Esophagus muscularis mucosa (tissue), 4 donors: ENCODE measurements at regions not wholly inside any gene's neighbourhood (a gene's known extent, or its start where the extent isn't known, plus 50 kb on each side); places are given as distances from the start of the nearest gene placed in this dataset.
"Not testable (repeated sequence)": the region's sequence is repeated elsewhere in the genome, so short reads cannot be mapped to it uniquely, and the experiment has no call there.

Experiments
- DNase-seq: peaks from one replicate; pipeline ENCODE4 v3.0.0-alpha.2; 2017; ENCODE audit errors: extremely low spot score
- H3K27ac ChIP-seq, 4 donors: fragments of 200-600 bp; sonication (generic); replicated peaks in 1 of 4; 1 replicate in 3 of 4; 2 replicates in 1 of 4; pipeline ENCODE4 v1.5.1; 2016 to 2019; ENCODE audit warnings: mild to moderate bottlenecking in 1 of 4
- H3K27me3 ChIP-seq, 4 donors: fragments of 200-600 bp; sonication (generic); one replicate each; pipeline versions ENCODE4 v1.5.1 to v1.6.0; 2016 to 2019
- H3K36me3 ChIP-seq, 4 donors: fragments of 200-600 bp; sonication (generic); one replicate each; pipeline ENCODE4 v1.5.1; 2016 to 2019
- H3K4me1 ChIP-seq, 4 donors: fragments of 200-600 bp; sonication (generic); one replicate each; pipeline ENCODE4 v1.5.1; 2016 to 2019
- H3K4me3 ChIP-seq, 4 donors: fragments of 200-600 bp; sonication (generic); 1 replicate in 2 of 4; 2 replicates in 2 of 4; pipeline ENCODE4 v1.5.1; 2016 to 2019; ENCODE audit warnings: mild to moderate bottlenecking in 4 of 4, moderate library complexity in 1 of 4
- H3K9me3 ChIP-seq, 4 donors: fragments of 200-600 bp; sonication (generic); 1 replicate in 3 of 4; 2 replicates in 1 of 4; pipeline ENCODE4 v1.5.1; 2016 to 2019
- EP300 ChIP-seq: sonication (generic); formaldehyde crosslinking; IDR thresholded peaks from one replicate; pipeline ENCODE4 v1.6.1; 2017; ENCODE audit warnings: antibody characterized with exemption
- POLR2A ChIP-seq: fragments of 450-650 bp; IDR thresholded peaks from one replicate; pipeline ENCODE4 v1.6.1; 2017; ENCODE audit warnings: antibody characterized with exemption, moderate library complexity, mild to moderate bottlenecking, low read depth
- POLR2AphosphoS5 ChIP-seq, 2 donors: sonication (generic); formaldehyde crosslinking; IDR thresholded peaks; one replicate each; pipeline ENCODE4 v1.6.1; 2017; ENCODE audit warnings: antibody characterized with exemption in 2 of 2
- WGBS: methylation state at CpG from one replicate; pipeline ENCODE4 v1.1.5; 2018; 5-methylcytosine and 5-hydroxymethylcytosine counted together
- intact Hi-C: fragments of 100-400 bp; cut with DNase I; formaldehyde crosslinking; loops from one replicate; pipeline ENCODE4 v1.15.1; 2023
- TF ChIP-seq, protein P1 (sequence below), 3 experiments: fragments of 200-600 bp in 2 of 3; fragments of 450-650 bp in 1 of 3; sonication (generic) in 2 of 3; IDR thresholded peaks; one replicate each; pipeline ENCODE4 v1.5.1; 2017 to 2019; ENCODE audit warnings: antibody characterized with exemption in 3 of 3, mild to moderate bottlenecking in 2 of 3, moderate library complexity in 1 of 3

DNA sequence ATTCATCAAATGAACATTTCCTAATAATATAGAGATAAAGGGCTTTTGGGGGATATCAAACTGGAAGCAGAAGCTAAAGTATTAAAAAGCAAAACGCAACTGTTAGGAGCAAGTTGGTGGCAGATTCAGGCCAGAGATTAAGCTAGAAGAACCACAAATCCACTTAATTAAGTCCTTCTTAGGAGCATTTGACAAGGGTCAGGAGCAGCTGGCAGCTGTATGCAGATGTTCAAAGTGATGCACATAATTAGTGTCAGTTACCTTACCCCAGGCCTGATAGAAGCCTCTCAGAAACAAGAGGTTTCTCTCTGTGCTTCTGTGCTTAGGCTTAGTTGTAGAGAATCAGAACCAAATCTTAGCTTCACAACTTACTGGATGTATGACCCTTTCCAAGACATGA, 546.5 kb upstream of the ANO5 start:
- intact Hi-C loops = no loop called here
- Histone ChIP-seq H3K27me3 (no peaks in the 10 kb centered on the region), H3K27ac (no peak overlapping the region), H3K4me1 (no peaks in the 10 kb centered on the region), H3K4me3 (no peak overlapping the region), H3K9me3 (no peaks in the 10 kb centered on the region), H3K36me3 (no peaks in the 10 kb centered on the region)
- WGBS = 73% methylated on average over 1 of the region's 1 CpG
- TF ChIP-seq EP300 (no peak), POLR2A (no peak), POLR2AphosphoS5 (IDR thresholded peaks at IDR 0.05) (no peak)
- TF ChIP-seq, protein P1, sequence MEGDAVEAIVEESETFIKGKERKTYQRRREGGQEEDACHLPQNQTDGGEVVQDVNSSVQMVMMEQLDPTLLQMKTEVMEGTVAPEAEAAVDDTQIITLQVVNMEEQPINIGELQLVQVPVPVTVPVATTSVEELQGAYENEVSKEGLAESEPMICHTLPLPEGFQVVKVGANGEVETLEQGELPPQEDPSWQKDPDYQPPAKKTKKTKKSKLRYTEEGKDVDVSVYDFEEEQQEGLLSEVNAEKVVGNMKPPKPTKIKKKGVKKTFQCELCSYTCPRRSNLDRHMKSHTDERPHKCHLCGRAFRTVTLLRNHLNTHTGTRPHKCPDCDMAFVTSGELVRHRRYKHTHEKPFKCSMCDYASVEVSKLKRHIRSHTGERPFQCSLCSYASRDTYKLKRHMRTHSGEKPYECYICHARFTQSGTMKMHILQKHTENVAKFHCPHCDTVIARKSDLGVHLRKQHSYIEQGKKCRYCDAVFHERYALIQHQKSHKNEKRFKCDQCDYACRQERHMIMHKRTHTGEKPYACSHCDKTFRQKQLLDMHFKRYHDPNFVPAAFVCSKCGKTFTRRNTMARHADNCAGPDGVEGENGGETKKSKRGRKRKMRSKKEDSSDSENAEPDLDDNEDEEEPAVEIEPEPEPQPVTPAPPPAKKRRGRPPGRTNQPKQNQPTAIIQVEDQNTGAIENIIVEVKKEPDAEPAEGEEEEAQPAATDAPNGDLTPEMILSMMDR (IDR thresholded peaks at IDR 0.05) = no peak
- no peak for DNase-seq

DNA sequence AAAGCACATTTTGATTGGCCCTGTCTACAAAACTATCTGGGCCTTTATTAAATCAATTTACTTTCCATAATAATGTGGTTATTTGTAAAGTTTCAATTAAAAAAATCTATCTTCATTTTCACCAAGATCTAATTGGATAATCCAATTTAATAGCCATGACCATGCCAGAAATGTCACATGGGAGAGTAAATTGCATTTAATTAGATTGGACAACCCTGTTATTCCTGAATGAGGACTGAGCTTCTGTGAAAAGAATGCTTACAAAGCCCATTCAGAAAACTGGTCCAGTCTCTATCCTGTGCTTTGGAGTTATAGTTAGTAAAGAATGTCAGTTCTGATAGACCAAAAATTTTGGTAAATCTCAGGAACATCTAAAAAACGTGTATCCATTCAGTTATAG, 541.9 kb upstream of the ANO5 start:
- Histone ChIP-seq H3K27me3 (no peaks in the 10 kb centered on the region), H3K36me3 (no peaks in the 10 kb centered on the region), H3K9me3 (no peaks in the 10 kb centered on the region), H3K27ac (no peak overlapping the region), H3K4me1 (no peaks in the 10 kb centered on the region), H3K4me3 (no peak overlapping the region)
- intact Hi-C loops = no loop called here
- TF ChIP-seq POLR2AphosphoS5 (IDR thresholded peaks at IDR 0.05) (no peak), POLR2A (no peak), EP300 (no peak)
- TF ChIP-seq, protein P1 (IDR thresholded peaks at IDR 0.05) = no peak
- DNase-seq = no peak
- 40% methylated on average over 1 of the region's 1 CpG for WGBS

DNA sequence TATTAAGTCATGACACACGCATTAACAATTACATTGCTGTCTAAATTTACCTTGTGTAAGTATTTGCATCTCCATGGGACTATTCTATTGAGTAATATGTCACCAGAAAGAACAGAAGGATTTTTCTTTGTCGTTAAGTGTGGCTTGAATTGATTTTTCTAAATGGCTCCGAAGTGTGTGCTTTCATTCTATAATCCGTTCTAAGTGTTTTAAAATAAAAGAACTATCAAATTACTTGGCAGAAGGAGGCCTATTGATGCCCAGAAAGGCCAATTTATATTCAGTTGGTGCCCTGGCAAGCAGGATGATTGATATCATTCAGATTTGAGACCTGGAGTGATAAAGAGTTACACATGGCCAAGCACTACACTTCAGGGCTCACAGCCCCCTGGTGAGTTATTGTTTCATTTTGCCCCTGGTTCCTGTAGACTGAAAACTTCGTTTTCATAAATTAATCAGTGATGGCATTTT, 538.9 kb upstream of the ANO5 start:
- Histone ChIP-seq H3K4me1 (no peaks in the 10 kb centered on the region), H3K27ac (no peak overlapping the region), H3K4me3 (no peak overlapping the region), H3K36me3 (no peaks in the 10 kb centered on the region), H3K27me3 (no peaks in the 10 kb centered on the region), H3K9me3 (no peaks in the 10 kb centered on the region)
- TF ChIP-seq, protein P1 (IDR thresholded peaks at IDR 0.05) = no peak
- no peak for TF ChIP-seq EP300
- no peak for TF ChIP-seq POLR2A
- TF ChIP-seq POLR2AphosphoS5 (IDR thresholded peaks at IDR 0.05) = no peak
- intact Hi-C loops = no loop called here
- DNase-seq = no peak
- WGBS = 65% methylated on average over 5 of the region's 5 CpGs

DNA sequence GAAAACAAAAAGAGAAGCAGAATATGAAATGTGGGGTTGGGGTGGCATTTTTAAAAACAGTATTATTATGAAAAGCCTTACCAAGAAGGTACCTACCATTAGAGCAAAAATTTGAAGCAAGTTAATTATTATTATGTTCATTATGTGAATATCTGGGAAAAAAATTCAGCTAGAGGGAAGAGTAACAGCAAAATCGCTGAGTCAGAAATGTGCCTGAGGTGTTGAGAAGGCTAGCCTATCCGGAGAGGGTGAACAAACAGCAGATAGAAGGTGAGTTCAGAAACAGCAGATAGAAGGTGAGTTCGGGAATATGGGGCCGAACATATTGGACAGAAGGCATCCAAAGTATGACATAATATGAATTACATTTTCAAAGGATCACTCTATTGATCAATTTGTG, 536.8 kb upstream of the ANO5 start:
- TF ChIP-seq, protein P1 (IDR thresholded peaks at IDR 0.05) = no peak
- TF ChIP-seq EP300 (no peak), POLR2A (no peak), POLR2AphosphoS5 (IDR thresholded peaks at IDR 0.05) (no peak)
- 91% methylated on average over 4 of the region's 4 CpGs for WGBS
- H3K27ac ChIP-seq = no peak overlapping the region
- no peak overlapping the region for H3K4me3 ChIP-seq
- H3K9me3 ChIP-seq = no peaks in the 10 kb centered on the region
- no peaks in the 10 kb centered on the region for H3K4me1 ChIP-seq
- intact Hi-C loops = no loop called here
- no peaks in the 10 kb centered on the region for H3K27me3 ChIP-seq
- H3K36me3 ChIP-seq = no peaks in the 10 kb centered on the region
- no peak for DNase-seq

DNA sequence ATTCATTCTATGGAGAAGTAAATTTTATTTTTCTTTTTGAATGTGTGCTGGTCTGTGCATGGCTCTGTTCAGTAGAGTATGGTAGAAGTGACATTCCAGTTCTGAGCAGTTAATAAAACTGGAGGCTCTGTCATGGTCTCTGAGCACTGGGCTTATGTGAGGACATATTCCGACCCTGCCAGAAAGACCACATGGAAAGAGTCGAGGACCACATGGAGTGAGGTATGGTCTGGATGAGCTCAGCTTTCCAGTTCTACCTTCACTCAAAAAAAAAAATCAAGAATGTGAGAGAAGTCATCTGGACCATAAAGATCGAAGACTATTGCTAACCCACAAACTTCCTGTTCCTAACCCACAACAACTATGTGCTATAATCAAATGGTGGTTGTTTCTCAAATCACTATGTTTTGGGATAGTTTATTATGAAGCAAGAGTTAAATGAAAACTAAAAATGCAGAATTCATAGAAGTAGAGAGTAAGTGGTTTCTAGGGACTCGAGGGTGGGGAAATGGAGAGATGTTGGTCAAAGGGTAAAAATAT, 534.2 kb upstream of the ANO5 start:
- WGBS = 71% methylated on average over 4 of the region's 4 CpGs
- Histone ChIP-seq H3K36me3 (no peaks in the 10 kb centered on the region), H3K27ac (no peak overlapping the region), H3K4me3 (no peak overlapping the region), H3K27me3 (no peaks in the 10 kb centered on the region), H3K9me3 (no peaks in the 10 kb centered on the region), H3K4me1 (no peaks in the 10 kb centered on the region)
- no peak for TF ChIP-seq POLR2A
- TF ChIP-seq EP300 = no peak
- TF ChIP-seq, protein P1 (IDR thresholded peaks at IDR 0.05) = no peak
- TF ChIP-seq POLR2AphosphoS5 (IDR thresholded peaks at IDR 0.05) = no peak
- no peak for DNase-seq
- intact Hi-C loops = no loop called here

DNA sequence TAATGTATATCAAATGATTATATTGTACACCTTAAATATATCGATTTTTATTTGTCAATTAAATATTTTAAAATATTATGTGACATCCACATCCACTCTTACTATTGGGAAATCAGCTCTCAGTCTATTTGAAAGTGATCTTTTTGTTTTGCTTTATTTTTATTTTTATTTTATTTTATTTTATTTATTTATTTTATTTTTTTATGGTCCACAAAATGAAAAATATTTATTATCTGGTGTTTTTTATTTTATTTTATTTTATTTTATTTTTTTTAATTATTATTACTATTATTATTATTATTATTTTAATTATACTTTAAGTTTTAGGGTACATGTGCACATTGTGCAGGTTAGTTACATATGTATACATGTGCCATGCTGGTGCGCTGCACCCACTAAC, 533.5 kb upstream of the ANO5 start:
- H3K4me3 ChIP-seq, DNase-seq, intact Hi-C loops, H3K4me1 ChIP-seq, H3K27ac ChIP-seq, H3K36me3 ChIP-seq, H3K9me3 ChIP-seq, H3K27me3 ChIP-seq: not testable (repeated sequence)
- WGBS = 89% methylated on average over 2 of the region's 2 CpGs
